HG03103 (cell line): ENCODE measurements at regions not wholly inside any gene's neighbourhood (a gene's known extent, or its start where the extent isn't known, plus 50 kb on each side); places are given as distances from the start of the nearest gene placed in this dataset.
"Not testable (repeated sequence)": the region's sequence is repeated elsewhere in the genome, so short reads cannot be mapped to it uniquely, and the experiment has no call there.

ENCODE experiments used
- ATAC-seq: cut with Tn5 transposase; IDR thresholded peaks from one replicate; pipeline ENCODE4 v1.9.1; 2021; ENCODE audit warnings: low read depth; ENCODE audit not compliant: unreplicated experiment

GRCh38 chr7:66535414-66536329, 93.0 kb upstream of the KCTD7 start:
- ATAC-seq: no peak

DNA sequence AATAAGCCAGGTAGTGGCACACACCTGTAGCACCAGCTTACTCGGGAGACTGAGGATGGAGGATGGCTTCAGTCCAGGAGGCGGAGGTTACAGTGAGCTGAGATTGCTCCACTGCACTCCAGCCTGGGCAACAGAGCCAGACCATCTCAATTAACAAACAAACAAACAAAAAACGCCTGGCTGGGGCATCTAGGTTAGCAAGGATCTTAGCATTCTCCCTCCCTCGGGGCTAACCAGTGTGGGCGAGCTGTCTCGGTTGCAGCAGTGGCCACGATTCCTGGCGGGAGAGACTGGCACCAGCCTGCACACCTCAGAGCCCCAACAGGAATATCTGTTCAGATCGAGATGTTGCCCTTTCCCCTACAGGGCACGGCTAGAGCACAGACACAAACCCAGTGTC, 91.3 kb upstream of the KCTD7 start:
- ATAC-seq: no peak

DNA sequence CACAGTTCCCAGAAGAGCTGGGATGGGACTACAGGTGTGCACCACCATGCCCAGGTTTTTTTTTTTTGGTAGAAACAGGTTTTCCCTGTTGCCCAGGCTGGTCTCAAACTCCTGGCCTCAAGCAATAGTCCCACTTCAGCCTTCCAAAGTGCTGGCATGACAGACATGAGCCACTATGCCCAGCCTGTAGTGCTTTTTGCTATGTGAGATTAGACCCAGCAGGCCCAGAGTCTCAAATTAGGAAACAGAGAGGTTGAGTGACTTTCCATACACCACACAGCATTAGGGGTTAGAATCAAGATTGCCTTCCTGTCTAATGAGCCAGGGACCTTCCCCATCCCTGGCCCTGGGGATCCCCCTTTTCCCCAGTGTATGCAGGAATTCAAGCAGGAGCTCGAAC, 90.8 kb upstream of the KCTD7 start:
- ATAC-seq: no peak

GRCh38 chr7:66539264-66539623, 89.4 kb upstream of the KCTD7 start:
- ATAC-seq: no peak

DNA sequence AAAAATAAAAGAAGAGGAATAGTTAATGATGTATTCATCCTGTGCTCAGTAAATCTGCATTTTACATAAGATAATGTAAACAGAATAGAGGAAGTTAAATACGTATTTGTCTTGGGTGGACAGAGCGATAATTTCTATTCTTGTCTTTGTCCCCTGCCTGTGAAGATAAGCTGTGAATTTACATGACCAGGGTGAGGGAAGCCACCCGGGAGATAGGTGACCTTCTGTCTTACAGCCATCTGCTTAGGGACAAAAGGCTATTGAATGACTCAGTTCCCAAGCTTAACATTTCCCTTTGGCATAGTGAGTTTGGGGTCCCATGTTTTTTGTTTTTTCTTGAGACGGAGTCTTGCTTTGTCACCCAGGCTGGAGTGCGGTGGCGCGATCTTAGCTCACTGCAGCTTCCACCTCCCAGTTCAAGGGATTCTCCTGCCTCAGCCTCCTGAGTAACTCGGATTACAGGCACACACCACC, 88.7 kb upstream of the KCTD7 start:
- no peak for ATAC-seq

GRCh38 chr7:66542049-66542448, 86.6 kb upstream of the KCTD7 start:
- no peak for ATAC-seq

DNA sequence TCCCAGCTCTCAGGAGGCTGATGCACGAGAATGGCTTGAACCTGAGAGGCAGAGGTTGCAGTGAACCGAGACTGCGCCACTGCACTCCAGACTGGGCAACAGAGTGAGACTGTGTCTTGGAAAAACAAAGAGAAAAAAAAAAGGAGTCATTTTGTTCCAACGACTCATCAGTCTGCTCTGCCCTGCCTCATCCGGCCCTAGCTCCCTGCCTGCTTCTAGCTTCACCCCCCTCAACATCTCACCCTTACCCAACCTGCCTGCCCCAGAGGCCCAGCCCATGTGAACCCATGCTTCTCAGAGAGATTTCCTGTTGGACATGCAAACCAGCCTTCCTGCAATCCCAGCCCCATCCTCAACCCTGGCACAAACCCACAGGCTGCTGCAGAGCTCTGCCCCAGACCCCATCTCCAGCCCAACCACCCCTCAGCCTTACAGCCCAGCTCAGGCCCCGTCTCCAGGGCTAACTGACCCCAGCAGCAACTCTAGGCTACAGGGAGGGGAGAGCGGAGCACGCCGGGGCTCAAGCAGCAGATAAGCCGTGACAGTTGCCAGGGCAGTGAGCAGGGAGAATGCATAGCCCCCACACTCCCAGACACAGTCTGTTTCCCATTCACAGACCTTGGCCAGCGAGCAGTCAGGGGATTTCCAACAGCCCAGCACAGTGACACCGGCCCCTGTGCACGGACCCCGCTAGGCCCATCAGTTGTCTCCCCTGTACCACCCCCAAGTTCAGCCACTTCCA, 86.0 kb upstream of the KCTD7 start:
- no peak for ATAC-seq

GRCh38 chr7:66549466-66549865, 79.2 kb upstream of the KCTD7 start:
- ATAC-seq: no peak

DNA sequence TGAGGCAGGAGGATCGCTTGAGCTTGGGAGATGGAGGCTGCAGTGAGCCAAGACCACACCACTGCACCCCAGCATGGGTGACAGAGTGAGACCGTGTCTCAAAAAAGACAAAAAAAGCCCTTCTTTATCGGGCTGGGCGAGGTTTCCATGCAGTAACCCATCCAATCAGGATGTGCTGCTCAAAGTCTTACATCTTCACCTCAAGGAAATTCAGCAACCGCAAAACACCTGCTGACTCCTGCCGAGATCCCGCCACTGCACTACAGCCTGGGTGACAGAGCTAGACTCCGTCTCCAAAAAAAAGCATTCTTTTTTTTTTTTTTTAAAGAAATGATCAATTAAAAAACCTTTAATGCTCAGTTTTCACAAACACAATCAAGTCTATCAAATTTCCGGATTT, 75.7 kb upstream of the KCTD7 start:
- ATAC-seq: no peak

- not testable (repeated sequence) for ATAC-seq
Observed at GRCh38 chr7:66553675-66554074, 75.0 kb upstream of the KCTD7 start.

GRCh38 chr7:66554291-66554690, 74.4 kb upstream of the KCTD7 start:
- ATAC-seq: not testable (repeated sequence)

GRCh38 chr7:66554842-66555430, 73.7 kb upstream of the KCTD7 start:
- ATAC-seq: not testable (repeated sequence)

GRCh38 chr7:66556177-66556548, 72.5 kb upstream of the KCTD7 start:
- ATAC-seq: no peak

GRCh38 chr7:66556549-66557213, 72.0 kb upstream of the KCTD7 start:
- no peak for ATAC-seq

DNA sequence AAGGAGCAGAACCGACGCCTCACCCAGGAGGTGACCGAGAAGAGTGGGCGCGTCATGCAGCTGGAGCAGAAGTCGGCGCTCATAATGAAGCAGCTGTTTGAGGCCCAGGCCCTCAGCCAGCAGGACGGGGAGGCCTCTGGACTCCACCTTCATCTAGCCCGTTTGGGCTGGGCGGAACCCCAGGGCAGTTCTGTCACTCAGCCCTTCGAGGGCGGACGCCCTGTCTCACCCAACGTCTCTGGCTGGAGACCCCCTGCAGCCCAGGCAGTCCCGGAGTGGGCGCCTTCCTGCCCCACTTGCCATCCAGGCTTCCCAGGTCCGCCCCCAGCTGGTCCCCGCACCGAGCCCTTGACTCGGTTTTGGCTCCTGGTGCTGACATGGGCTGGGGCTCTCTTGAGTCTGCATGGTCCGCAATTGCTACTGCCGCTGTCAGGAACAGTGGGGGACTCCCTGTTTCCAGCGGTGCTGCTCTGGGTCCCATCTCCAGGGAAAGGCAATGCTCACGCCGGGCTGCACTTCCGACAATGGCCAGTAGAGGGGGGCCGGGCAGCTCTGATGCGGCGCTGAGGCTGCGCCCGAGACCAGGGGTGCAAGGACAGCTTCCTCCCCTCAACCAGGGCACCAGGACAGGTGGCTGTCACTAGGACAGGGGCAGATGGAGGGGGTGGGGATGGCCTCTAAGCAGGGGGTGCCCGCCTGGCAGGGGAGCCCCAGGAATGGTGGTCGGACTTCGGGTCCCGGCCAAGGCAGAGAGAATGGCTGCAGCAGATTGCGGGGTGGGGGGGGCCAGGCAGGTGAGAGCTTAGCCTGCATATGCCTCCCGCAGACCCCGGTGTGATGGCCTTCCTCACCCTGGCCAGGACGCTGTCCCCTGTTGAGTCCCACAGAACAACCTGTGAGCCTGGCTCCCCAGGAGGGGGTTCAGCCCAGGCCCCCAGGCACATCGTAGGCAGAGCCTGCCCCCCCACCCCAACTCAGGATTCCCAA, 71.2 kb upstream of the KCTD7 start:
- ATAC-seq: no peak

- ATAC-seq: no peak
Observed at GRCh38 chr7:66558201-66558641, 70.5 kb upstream of the KCTD7 start.

- ATAC-seq: no peak
Observed at GRCh38 chr7:66558660-66559465, 69.8 kb upstream of the KCTD7 start.

GRCh38 chr7:66564045-66564444, 64.6 kb upstream of the KCTD7 start:
- no peak for ATAC-seq

DNA sequence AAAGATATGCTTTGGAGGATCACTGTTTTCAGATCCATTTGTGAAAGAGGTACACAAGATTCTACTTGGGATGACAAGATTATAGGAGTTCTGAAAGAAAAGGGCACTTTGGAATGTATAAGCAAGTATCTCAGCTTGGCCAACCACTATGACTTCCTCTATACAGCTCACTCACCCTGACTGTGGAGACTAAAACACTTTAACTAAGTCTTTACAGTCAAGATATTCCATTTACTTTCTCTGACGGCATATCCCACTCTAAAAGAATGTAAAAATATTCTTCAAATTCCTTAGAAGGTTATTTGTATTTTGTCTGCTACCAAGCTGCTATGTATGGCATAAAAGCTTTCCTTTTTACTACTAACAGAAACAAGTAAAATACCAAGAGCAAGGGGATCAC, 58.5 kb upstream of the KCTD7 start:
- ATAC-seq: not testable (repeated sequence)
